ENCODE measurements at regions not wholly inside any gene's neighbourhood (a gene's known extent, or its start where the extent isn't known, plus 50 kb on each side); places are given as distances from the start of the nearest gene placed in this dataset.
A peak's percentile ranks its signal among the peaks of the same experiment; 100 is the strongest.
"Not testable (repeated sequence)": the region's sequence is repeated elsewhere in the genome, so short reads cannot be mapped to it uniquely, and the experiment has no call there.

- H3K27ac ChIP-seq; in situ Hi-C loops (cut with MboI; ENCODE audit: low pct_ligation_motif_present in 1 of 4, low pct_unique_long_range_greater_than_20kb in 1 of 4, low sequenced_read_pairs in 3 of 4); intact Hi-C loops (cut with DNase I; ENCODE audit: low total_unique reads); H3K9me3 ChIP-seq; H3K4me1 ChIP-seq; H3K4me3 ChIP-seq; DNase-seq; H3K27me3 ChIP-seq; H3K36me3 ChIP-seq: not testable (repeated sequence)
- WGBS, 2 donors (ENCODE audit: low coverage in 1 of 2): 58 to 59% methylated on average over 4 to 6 of the region's 6 CpGs
Measured at GRCh38 chr9:63822615-63823374, 1462.2 kb downstream of the FOXD4L5 start.

DNA sequence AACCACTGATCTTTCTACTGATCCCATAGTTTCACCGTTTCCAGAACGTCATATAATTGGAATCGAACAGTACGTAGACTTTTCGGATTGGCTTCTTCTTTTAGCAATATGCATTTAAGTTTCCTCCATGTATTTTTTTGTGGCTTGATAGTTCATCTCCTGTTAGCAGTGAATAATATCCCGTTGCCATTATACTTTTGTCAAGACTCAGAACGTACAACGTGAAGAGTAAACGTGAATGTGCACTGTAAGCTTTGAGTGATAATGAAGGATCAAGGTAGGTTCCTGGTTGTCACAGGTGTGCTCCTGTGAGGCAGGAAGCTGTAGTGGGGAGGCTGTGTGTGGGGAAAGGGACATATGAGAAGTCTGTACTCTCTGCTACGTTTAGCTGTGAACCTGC, 1463.7 kb downstream of the FOXD4L5 start:
- H3K4me1 ChIP-seq; H3K4me3 ChIP-seq; intact Hi-C loops (cut with DNase I; ENCODE audit: low total_unique reads); H3K36me3 ChIP-seq; H3K27ac ChIP-seq; H3K9me3 ChIP-seq; H3K27me3 ChIP-seq; in situ Hi-C loops (cut with MboI; ENCODE audit: low pct_ligation_motif_present in 1 of 4, low pct_unique_long_range_greater_than_20kb in 1 of 4, low sequenced_read_pairs in 3 of 4); DNase-seq: not testable (repeated sequence)
- 67 to 71% methylated on average over 10 of the region's 10 CpGs for WGBS, 2 donors (ENCODE audit: low coverage in 1 of 2)

- H3K27me3 ChIP-seq; in situ Hi-C loops (cut with MboI; ENCODE audit: low pct_ligation_motif_present in 1 of 4, low pct_unique_long_range_greater_than_20kb in 1 of 4, low sequenced_read_pairs in 3 of 4); H3K4me3 ChIP-seq; H3K27ac ChIP-seq; intact Hi-C loops (cut with DNase I; ENCODE audit: low total_unique reads); DNase-seq; H3K4me1 ChIP-seq; H3K9me3 ChIP-seq; H3K36me3 ChIP-seq: not testable (repeated sequence)
- 79 to 81% methylated on average over 11 to 13 of the region's 13 CpGs for WGBS, 2 donors (ENCODE audit: low coverage in 1 of 2)
Measured at GRCh38 chr9:63820882-63821281, 1464.1 kb downstream of the FOXD4L5 start.

DNA sequence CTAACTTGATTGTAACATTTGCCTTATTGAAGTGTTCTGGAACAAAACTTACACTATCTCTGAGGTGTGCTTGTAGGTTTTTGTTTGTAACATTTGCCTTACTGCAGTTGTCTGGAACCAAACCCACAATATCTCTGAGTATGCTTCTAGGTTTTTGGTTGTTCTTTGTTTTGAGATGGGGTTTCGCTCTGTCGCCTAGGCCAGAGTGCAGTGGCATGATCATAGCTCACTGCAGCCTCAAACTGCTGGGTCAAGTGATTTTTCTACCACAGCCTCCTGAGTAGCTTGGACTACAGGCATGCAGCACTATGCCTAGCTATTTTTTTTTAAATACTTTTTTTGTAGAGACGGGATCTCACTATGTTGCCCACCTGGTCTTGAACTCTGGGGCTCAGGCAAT, 1464.6 kb downstream of the FOXD4L5 start:
- in situ Hi-C loops (cut with MboI; ENCODE audit: low pct_ligation_motif_present in 1 of 4, low pct_unique_long_range_greater_than_20kb in 1 of 4, low sequenced_read_pairs in 3 of 4); intact Hi-C loops (cut with DNase I; ENCODE audit: low total_unique reads): not testable (repeated sequence)

DNA sequence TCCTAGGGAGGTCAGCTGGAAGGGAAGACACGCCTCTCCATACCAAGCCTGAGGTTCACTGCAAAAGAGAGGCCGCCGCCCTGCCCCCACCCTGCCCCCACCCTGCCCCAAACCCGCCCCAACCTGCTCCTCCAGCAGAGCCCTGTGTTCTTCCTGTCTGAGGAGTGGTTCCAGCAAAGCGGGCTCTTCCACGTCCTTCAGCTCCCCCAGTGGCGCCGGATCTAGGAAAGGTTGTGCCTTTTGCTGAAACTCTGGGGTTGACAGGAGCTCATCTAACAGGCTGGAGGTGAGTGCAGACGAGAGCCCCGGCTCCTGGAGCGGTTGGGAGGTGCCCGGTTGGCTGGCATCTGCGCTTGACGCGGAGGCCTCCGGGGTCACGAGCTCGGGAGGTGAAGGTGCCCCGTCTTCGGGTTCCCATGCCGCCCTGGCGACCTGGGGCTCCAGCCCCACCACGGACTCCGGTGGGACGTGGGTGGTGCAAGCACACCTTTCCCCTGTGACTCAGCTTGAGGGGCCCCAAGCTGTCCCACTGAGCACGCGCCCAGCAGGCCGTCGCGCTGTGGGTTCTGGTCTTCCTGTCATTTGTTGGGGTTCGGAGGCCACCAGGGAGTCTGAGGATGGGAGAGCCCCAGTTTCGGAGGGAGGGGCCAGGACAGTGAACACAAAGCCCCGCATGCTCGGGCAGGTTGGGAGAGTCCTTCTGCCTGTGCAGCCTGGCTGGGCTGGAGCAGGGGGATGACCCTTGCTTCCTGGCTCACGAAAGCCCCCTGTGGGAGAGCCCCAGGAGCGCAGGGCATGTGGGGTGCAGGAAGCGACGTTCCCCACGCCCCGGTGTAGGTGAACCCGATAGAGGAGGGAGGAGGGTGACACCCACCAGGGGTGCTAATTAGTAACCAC, 1467.1 kb downstream of the FOXD4L5 start:
- Histone ChIP-seq H3K4me1 (no peaks in the 10 kb centered on the region), H3K27ac (peak overlapping the region in 2 of 4 donors; percentile 7 to 16), H3K27me3 (peaks cover 9% of the 10 kb centered on the region), H3K4me3 (peak overlapping the region in 2 of 4 donors; percentile 3 to 12), H3K36me3 (no peaks in the 10 kb centered on the region), H3K9me3 (no peaks in the 10 kb centered on the region)
- in situ Hi-C loops (cut with MboI; ENCODE audit: low pct_ligation_motif_present in 1 of 4, low pct_unique_long_range_greater_than_20kb in 1 of 4, low sequenced_read_pairs in 3 of 4): no loop called here
- peak; percentile 72 for DNase-seq
- intact Hi-C loops (cut with DNase I; ENCODE audit: low total_unique reads): no loop called here
- TF ChIP-seq POLR2A (IDR thresholded peaks at IDR 0.05) (no peak), POLR2AphosphoS5 (IDR thresholded peaks at IDR 0.05) (no peak), EP300 (IDR thresholded peaks at IDR 0.05; ENCODE audit: low read depth) (no peak)
- TF ChIP-seq, protein P1, sequence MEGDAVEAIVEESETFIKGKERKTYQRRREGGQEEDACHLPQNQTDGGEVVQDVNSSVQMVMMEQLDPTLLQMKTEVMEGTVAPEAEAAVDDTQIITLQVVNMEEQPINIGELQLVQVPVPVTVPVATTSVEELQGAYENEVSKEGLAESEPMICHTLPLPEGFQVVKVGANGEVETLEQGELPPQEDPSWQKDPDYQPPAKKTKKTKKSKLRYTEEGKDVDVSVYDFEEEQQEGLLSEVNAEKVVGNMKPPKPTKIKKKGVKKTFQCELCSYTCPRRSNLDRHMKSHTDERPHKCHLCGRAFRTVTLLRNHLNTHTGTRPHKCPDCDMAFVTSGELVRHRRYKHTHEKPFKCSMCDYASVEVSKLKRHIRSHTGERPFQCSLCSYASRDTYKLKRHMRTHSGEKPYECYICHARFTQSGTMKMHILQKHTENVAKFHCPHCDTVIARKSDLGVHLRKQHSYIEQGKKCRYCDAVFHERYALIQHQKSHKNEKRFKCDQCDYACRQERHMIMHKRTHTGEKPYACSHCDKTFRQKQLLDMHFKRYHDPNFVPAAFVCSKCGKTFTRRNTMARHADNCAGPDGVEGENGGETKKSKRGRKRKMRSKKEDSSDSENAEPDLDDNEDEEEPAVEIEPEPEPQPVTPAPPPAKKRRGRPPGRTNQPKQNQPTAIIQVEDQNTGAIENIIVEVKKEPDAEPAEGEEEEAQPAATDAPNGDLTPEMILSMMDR (IDR thresholded peaks at IDR 0.05): no peak
- WGBS, 2 donors (ENCODE audit: low coverage in 1 of 2): 29 to 44% methylated on average over 19 to 41 of the region's 41 CpGs

More for the DNA sequence above, 1464.6 kb downstream of the FOXD4L5 start:
- not testable (repeated sequence) for DNase-seq, H3K36me3 ChIP-seq, H3K9me3 ChIP-seq, H3K27me3 ChIP-seq, H3K27ac ChIP-seq, H3K4me3 ChIP-seq, H3K4me1 ChIP-seq
- 85 to 86% methylated on average over 2 to 3 of the region's 3 CpGs for WGBS, 2 donors (ENCODE audit: low coverage in 1 of 2)

All from transverse colon (tissue), 4 donors.